ENCODE measurements at regions not wholly inside any gene's neighbourhood (a gene's known extent, or its start where the extent isn't known, plus 50 kb on each side); places are given as distances from the start of the nearest gene placed in this dataset.
"Not testable (repeated sequence)": the region's sequence is repeated elsewhere in the genome, so short reads cannot be mapped to it uniquely, and the experiment has no call there.

- Mint-ChIP-seq H3K27me3 (no peaks in the 10 kb centered on the region), H3K36me3 (ENCODE audit: low read depth) (no peaks in the 10 kb centered on the region), H3K27ac (no peak overlapping the region), H3K9me3 (peaks cover 15% of the 10 kb centered on the region), H3K4me1 (no peaks in the 10 kb centered on the region), H3K4me3 (no peak overlapping the region)
- no peak for DNase-seq
- intact Hi-C loops (cut with micrococcal nuclease) = no loop called here
Measured at GRCh38 chr14:43105305-43105704, 1401.8 kb downstream of the FSCB start.

DNA sequence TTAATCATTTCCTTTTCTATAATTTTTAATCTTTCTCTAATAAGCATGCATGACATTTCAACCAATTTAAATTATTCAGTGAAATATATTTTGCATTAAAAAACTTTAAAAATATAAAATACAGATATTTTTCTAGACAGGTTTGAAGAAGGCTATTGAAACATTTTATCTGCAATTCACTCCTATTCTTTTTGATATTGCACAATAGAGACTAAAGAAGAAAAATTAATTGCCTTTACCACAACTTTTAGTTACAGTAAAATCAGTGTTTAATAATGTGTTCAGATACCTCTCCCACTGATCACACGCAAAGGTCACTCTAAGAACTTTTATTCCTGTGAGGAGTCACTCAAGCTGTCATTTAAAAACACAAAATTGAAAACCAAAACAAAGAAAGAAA lies 1416.7 kb downstream of the FSCB start:
- Mint-ChIP-seq H3K27ac (no peak overlapping the region), H3K27me3 (no peaks in the 10 kb centered on the region), H3K4me3 (no peak overlapping the region), H3K36me3 (ENCODE audit: low read depth) (no peaks in the 10 kb centered on the region), H3K9me3 (peaks cover 9% of the 10 kb centered on the region), H3K4me1 (no peaks in the 10 kb centered on the region)
- intact Hi-C loops (cut with micrococcal nuclease) = no loop called here
- DNase-seq = no peak

- H3K4me3 Mint-ChIP-seq = no peak overlapping the region
- no peaks in the 10 kb centered on the region for H3K4me1 Mint-ChIP-seq
- peaks cover 9% of the 10 kb centered on the region for H3K9me3 Mint-ChIP-seq
- H3K27me3 Mint-ChIP-seq = no peaks in the 10 kb centered on the region
- no peak for DNase-seq
- intact Hi-C loops (cut with micrococcal nuclease) = no loop called here
- no peaks in the 10 kb centered on the region for H3K36me3 Mint-ChIP-seq (ENCODE audit: low read depth)
- H3K27ac Mint-ChIP-seq = no peak overlapping the region
Measured at GRCh38 chr14:43087666-43088065, 1419.4 kb downstream of the FSCB start.

DNA sequence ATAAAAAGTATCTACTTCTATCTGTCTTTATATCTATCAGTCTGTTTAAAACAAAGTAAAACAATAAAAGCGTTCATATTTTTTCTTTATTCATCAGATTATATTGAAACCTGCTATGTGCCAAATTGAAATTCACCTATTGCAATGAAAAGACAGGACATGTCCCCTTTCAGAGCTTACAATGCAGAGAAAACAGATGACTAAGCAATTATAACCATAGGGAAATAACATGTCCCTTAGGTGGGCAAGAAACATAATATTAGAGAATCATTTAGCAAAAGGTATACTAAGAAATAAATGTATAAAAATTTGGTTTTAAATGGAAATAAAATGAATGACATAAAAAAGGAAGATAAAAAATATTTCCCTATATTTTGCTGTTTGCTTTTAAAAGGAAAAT lies 1421.3 kb downstream of the FSCB start:
- Mint-ChIP-seq H3K36me3 (ENCODE audit: low read depth) (no peaks in the 10 kb centered on the region), H3K27me3 (no peaks in the 10 kb centered on the region), H3K9me3 (peaks cover 9% of the 10 kb centered on the region), H3K27ac (no peak overlapping the region), H3K4me3 (no peak overlapping the region), H3K4me1 (no peaks in the 10 kb centered on the region)
- DNase-seq = no peak
- intact Hi-C loops (cut with micrococcal nuclease) = no loop called here

DNA sequence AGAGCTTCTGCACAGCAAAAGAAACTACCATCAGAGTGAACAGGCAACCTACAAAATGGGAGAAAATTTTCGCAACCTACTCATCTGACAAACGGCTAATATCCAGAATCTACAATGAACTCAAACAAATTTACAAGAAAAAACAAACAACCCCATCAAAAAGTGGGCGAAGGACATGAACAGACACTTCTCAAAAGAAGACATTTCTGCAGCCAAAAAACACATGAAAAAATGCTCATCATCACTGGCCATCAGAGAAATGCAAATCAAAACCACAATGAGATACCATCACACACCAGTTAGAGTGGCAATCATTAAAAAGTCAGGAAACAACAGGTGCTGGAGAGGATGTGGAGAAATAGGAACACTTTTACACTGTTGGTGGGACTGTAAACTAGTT lies 1439.7 kb downstream of the FSCB start:
- DNase-seq; H3K27me3 Mint-ChIP-seq; intact Hi-C loops (cut with micrococcal nuclease); H3K4me1 Mint-ChIP-seq; H3K9me3 Mint-ChIP-seq; H3K36me3 Mint-ChIP-seq (ENCODE audit: low read depth); H3K27ac Mint-ChIP-seq; H3K4me3 Mint-ChIP-seq: not testable (repeated sequence)

DNA sequence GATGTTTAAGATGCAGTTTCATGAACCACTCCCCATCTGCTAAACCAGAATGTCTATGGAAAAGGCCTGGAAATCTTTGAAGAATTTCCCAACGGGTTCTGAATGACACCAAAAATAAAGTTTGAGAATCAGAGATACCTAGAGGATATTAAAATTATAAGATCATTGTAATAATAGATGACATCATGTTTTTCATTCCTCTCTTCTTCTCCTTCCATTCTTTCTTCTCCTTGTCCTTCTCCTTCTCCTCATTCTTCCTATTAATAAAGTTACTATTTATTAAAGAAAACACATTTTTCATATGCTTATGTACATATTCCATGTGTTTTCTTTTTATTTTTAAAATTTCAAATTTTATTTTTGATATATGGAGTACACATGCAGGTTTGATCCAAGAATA lies 1449.4 kb downstream of the LRFN5 start:
- H3K9me3 Mint-ChIP-seq = peaks cover 4% of the 10 kb centered on the region
- H3K27ac Mint-ChIP-seq = no peak overlapping the region
- DNase-seq = no peak
- no peaks in the 10 kb centered on the region for H3K27me3 Mint-ChIP-seq
- no peak overlapping the region for H3K4me3 Mint-ChIP-seq
- H3K36me3 Mint-ChIP-seq (ENCODE audit: low read depth) = no peaks in the 10 kb centered on the region
- intact Hi-C loops (cut with micrococcal nuclease) = no loop called here
- no peaks in the 10 kb centered on the region for H3K4me1 Mint-ChIP-seq

- DNase-seq = no peak
- peaks cover 4% of the 10 kb centered on the region for H3K9me3 Mint-ChIP-seq
- no peak overlapping the region for H3K27ac Mint-ChIP-seq
- H3K4me1 Mint-ChIP-seq = no peaks in the 10 kb centered on the region
- intact Hi-C loops (cut with micrococcal nuclease) = no loop called here
- H3K4me3 Mint-ChIP-seq = no peak overlapping the region
- H3K27me3 Mint-ChIP-seq = no peaks in the 10 kb centered on the region
- no peaks in the 10 kb centered on the region for H3K36me3 Mint-ChIP-seq (ENCODE audit: low read depth)
Measured at GRCh38 chr14:43052897-43053296, 1446.2 kb downstream of the LRFN5 start.

- Mint-ChIP-seq H3K4me1 (no peaks in the 10 kb centered on the region), H3K36me3 (ENCODE audit: low read depth) (no peaks in the 10 kb centered on the region), H3K9me3 (peaks cover 5% of the 10 kb centered on the region), H3K27ac (no peak overlapping the region), H3K4me3 (no peak overlapping the region), H3K27me3 (no peaks in the 10 kb centered on the region)
- DNase-seq = no peak
- intact Hi-C loops (cut with micrococcal nuclease) = no loop called here
Measured at GRCh38 chr14:43043850-43044249, 1437.2 kb downstream of the LRFN5 start.

DNA sequence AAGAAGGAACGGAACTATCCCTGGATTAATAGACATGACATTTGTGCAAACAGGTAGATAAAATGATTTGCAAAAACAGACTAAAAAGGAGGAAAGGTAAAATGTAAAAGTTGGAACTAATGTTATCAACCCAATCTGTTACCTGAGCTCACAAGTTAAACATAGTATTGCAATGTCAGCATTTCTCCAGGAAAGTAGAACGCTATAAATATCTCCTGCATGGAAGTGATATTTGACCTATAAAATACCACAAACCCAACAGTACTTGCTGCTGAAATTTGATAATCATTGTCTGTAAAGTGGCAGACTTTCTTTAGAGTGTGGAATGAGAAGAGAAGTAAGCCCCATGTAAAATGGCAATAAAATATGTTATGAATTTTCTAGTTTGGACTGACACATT lies 1435.7 kb downstream of the LRFN5 start:
- Mint-ChIP-seq H3K4me3 (no peak overlapping the region), H3K36me3 (ENCODE audit: low read depth) (no peaks in the 10 kb centered on the region), H3K27me3 (no peaks in the 10 kb centered on the region), H3K9me3 (peaks cover 5% of the 10 kb centered on the region), H3K27ac (no peak overlapping the region), H3K4me1 (no peaks in the 10 kb centered on the region)
- intact Hi-C loops (cut with micrococcal nuclease) = no loop called here
- DNase-seq = no peak

DNA sequence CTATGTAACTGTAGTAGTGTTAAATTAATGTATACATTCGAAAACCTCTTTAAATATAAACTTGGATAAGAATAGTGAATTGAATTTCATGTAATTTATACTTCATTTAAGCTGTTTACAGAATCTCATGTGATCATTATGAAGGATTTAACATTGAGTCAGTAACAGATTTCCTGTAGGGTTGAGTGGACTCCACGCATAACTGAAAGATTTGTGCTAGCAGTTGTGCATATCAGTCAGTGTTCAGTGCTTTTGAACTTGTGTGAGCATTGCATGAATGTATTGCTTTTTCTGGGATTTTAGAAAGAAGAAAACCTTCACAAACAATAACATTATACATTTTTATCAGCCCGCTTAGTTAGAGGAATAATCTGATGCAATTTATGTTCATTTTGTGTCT lies 1435.3 kb downstream of the LRFN5 start:
- Mint-ChIP-seq H3K4me3 (no peak overlapping the region), H3K27me3 (no peaks in the 10 kb centered on the region), H3K9me3 (peaks cover 5% of the 10 kb centered on the region), H3K4me1 (no peaks in the 10 kb centered on the region), H3K36me3 (ENCODE audit: low read depth) (no peaks in the 10 kb centered on the region), H3K27ac (no peak overlapping the region)
- DNase-seq = no peak
- intact Hi-C loops (cut with micrococcal nuclease) = no loop called here

DNA sequence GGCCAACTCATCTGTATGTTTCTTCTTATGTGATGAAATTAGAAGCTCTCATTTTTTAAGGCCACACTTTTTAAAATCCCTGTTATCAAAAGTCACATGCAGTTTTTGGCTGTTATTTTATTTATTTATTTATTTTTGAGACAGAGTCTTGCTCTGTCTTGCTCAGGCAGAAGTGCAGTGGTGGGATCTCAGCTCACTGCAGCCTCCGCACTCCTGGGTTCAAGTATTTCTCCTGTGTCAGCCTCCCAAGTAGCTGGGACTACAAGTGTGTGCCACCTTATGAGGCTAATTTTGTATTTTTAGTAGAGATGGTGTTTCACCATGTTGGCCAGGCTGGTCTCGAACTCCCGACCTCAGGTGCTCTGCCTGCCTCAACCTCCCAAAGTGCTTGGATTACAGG lies 1434.5 kb downstream of the LRFN5 start:
- Mint-ChIP-seq H3K27ac (no peak overlapping the region), H3K36me3 (ENCODE audit: low read depth) (no peaks in the 10 kb centered on the region), H3K27me3 (no peaks in the 10 kb centered on the region), H3K4me3 (no peak overlapping the region), H3K9me3 (peaks cover 5% of the 10 kb centered on the region), H3K4me1 (no peaks in the 10 kb centered on the region)
- intact Hi-C loops (cut with micrococcal nuclease) = no loop called here
- DNase-seq = no peak

DNA sequence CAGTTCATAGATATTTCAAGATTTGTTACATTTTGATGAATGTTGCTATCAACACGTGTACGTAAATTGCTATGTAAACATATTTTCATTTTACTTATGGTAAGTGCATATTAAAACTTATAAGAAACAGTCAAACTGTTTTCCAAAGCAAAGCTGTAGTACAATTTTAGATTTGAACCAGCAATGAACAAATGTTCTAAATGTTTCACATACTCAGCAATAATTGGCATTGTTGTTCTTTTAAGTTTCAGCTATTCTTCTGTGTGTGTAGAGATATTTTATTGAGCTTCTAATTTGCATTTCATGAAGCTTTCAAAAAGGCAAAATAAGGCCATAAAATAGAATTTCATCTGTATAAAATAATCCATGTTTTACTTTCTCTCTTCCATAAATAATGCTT lies 1433.2 kb downstream of the LRFN5 start:
- intact Hi-C loops (cut with micrococcal nuclease) = no loop called here
- Mint-ChIP-seq H3K36me3 (ENCODE audit: low read depth) (no peaks in the 10 kb centered on the region), H3K9me3 (peaks cover 5% of the 10 kb centered on the region), H3K27me3 (no peaks in the 10 kb centered on the region), H3K27ac (no peak overlapping the region), H3K4me1 (no peaks in the 10 kb centered on the region), H3K4me3 (no peak overlapping the region)
- no peak for DNase-seq

- Mint-ChIP-seq H3K36me3 (ENCODE audit: low read depth) (no peaks in the 10 kb centered on the region), H3K27ac (no peak overlapping the region), H3K4me1 (no peaks in the 10 kb centered on the region), H3K27me3 (no peaks in the 10 kb centered on the region), H3K9me3 (peaks cover 3% of the 10 kb centered on the region), H3K4me3 (no peak overlapping the region)
- DNase-seq = no peak
- intact Hi-C loops (cut with micrococcal nuclease) = no loop called here
Measured at GRCh38 chr14:43031598-43031997, 1424.9 kb downstream of the LRFN5 start.

DNA sequence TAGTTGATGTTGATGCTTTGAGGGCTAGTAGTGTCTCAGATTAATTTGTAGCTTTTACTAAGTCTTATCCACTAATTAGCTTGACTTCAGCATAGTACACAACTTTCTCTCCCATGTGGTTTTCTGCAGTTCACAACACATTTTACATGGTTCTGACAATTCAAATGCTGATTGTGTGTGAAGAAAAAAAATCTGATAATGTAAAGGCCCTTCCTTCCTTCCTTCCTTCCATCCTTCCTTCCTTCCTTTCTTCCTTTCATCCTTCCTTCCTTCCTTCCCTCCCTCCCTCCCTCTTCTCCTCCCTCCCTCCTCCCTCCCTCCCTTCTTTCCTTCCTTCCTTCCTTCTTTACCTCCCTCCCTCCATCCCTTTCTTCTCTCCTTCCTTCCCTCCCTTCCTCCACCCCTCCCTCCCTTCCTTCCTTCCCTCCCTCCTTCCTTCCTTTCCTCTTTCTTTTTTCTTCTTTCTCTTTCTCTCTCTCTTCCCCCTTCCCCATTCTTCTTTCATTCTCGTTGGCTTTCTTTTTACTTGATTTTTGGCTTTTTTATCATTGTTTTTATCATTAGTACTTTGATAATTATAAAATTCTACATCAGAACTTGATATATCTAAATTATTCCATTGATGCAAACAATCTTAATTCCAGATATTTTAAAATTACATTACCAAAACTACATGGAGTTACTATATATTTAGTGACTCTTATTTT lies 1415.6 kb downstream of the LRFN5 start:
- Mint-ChIP-seq H3K27me3 (no peaks in the 10 kb centered on the region), H3K4me3 (no peak overlapping the region), H3K4me1 (no peaks in the 10 kb centered on the region), H3K36me3 (ENCODE audit: low read depth) (no peaks in the 10 kb centered on the region), H3K27ac (no peak overlapping the region), H3K9me3 (peaks cover 8% of the 10 kb centered on the region)
- intact Hi-C loops (cut with micrococcal nuclease) = no loop called here
- DNase-seq = no peak

DNA sequence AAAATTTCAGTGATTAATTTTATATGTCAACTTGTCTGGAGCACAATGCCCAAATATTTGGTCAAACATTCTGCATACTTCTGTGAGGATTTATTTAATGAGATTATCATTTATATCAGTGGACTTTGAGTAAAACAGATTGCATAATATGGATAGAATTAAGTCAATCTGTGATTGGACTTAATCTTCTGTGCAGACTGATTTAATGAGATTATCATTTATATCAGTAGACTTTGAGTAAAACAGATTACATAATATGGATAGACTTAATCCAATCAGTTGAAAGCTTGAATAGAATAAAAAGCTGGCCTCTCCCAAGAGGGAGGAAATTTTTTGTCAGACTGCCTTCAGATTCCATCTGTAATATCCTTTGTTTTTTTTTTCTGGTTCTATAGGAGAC lies 1413.2 kb downstream of the LRFN5 start:
- DNase-seq = no peak
- Mint-ChIP-seq H3K4me3 (no peak overlapping the region), H3K27ac (no peak overlapping the region), H3K9me3 (peaks cover 8% of the 10 kb centered on the region), H3K36me3 (ENCODE audit: low read depth) (no peaks in the 10 kb centered on the region), H3K27me3 (no peaks in the 10 kb centered on the region), H3K4me1 (no peaks in the 10 kb centered on the region)
- intact Hi-C loops (cut with micrococcal nuclease) = no loop called here
